HEK293 (cell line): ENCODE measurements at regions not wholly inside any gene's neighbourhood (a gene's known extent, or its start where the extent isn't known, plus 50 kb on each side); places are given as distances from the start of the nearest gene placed in this dataset.

Experiments used
- CTCF ChIA-PET: fragments of 350-600 bp; formaldehyde crosslinking; extraction: SDS; loops from one replicate; lab custom pipeline; 2021; ENCODE audit warnings: antibody characterized with exemption; lab: Yijun Ruan, JAX
- POLR2A ChIA-PET: fragments of 300-600 bp; formaldehyde crosslinking; extraction: SDS; loops from one replicate; lab custom pipeline; 2020; ENCODE audit warnings: antibody characterized with exemption, inconsistent platforms; lab: Yijun Ruan, JAX
- H3K27ac ChIP-seq: fragments of 200-500 bp; sonication (Bioruptor generic); 2 replicates; pipeline ENCODE4 v1.5.1; 2014; ENCODE audit warnings: low read depth, low read length, control low read depth, inconsistent platforms; ENCODE audit errors: extremely low read depth
- H3K36me3 ChIP-seq, 2 experiments: fragments of 200-500 bp in 1 of 2; sonication (Bioruptor generic) in 1 of 2; 1 replicate in 1 of 2; 2 replicates in 1 of 2; pipeline ENCODE4 v1.5.1; 2014 to 2017; ENCODE audit warnings: inconsistent platforms in 2 of 2, low read length in 2 of 2; ENCODE audit not compliant: control insufficient read depth in 2 of 2, insufficient read depth in 1 of 2
- H3K4me1 ChIP-seq: fragments of 200-500 bp; sonication (Bioruptor generic); 2 replicates; pipeline ENCODE4 v1.5.1; 2014; ENCODE audit warnings: mild to moderate bottlenecking, low read length, inconsistent platforms; ENCODE audit not compliant: control insufficient read depth, insufficient read depth
- H3K4me3 ChIP-seq: 2 replicates; pipeline ENCODE4 v1.5.1; 2011; ENCODE audit warnings: low read depth, mild to moderate bottlenecking, control low read depth, low read length, moderate library complexity
- H3K9me3 ChIP-seq: fragments of 200-500 bp; sonication (Bioruptor generic); 2 replicates; pipeline ENCODE4 v1.5.1; 2014; ENCODE audit warnings: low read depth, low read length, inconsistent platforms; ENCODE audit not compliant: control insufficient read depth, insufficient read depth
- EGR2 ChIP-seq: fragments of 450-650 bp; formaldehyde crosslinking; IDR thresholded peaks from 2 replicates; pipeline ENCODE4 v1.5.1; 2016; ENCODE audit warnings: low read depth, missing biosample characterization, missing genetic modification characterization
- FEZF1 ChIP-seq: fragments of 450-650 bp; formaldehyde crosslinking; IDR thresholded peaks from 2 replicates; pipeline ENCODE4 v1.5.1; 2016; ENCODE audit warnings: missing biosample characterization, missing genetic modification characterization
- HOXC10 ChIP-seq: sonication (generic); formaldehyde crosslinking; IDR thresholded peaks from 2 replicates; pipeline ENCODE4 v1.8.1; 2023; ENCODE audit warnings: mild to moderate bottlenecking, missing genetic modification reagents
- KLF10 ChIP-seq: fragments of 450-650 bp; IDR thresholded peaks from 2 replicates; pipeline ENCODE4 v1.5.1; 2018; ENCODE audit warnings: missing biosample characterization, mild to moderate bottlenecking, missing genetic modification characterization
- OVOL3 ChIP-seq: fragments of 450-650 bp; formaldehyde crosslinking; IDR thresholded peaks from 2 replicates; pipeline ENCODE4 v1.5.1; 2016; ENCODE audit warnings: missing biosample characterization, missing genetic modification characterization
- SCRT2 ChIP-seq: fragments of 450-650 bp; formaldehyde crosslinking; IDR thresholded peaks from 2 replicates; pipeline ENCODE4 v1.5.1; 2016; ENCODE audit warnings: missing biosample characterization, missing genetic modification characterization
- TRIM28 ChIP-seq: IDR thresholded peaks from 2 replicates; pipeline ENCODE4 v1.6.1; 2011; ENCODE audit warnings: low read length, control low read depth, borderline replicate concordance
- YY1 ChIP-seq: fragments of 450-650 bp; formaldehyde crosslinking; IDR thresholded peaks from 2 replicates; pipeline ENCODE4 v1.5.1; 2018; ENCODE audit warnings: missing biosample characterization, missing genetic modification characterization
- ZNF132 ChIP-seq: fragments of 450-650 bp; formaldehyde crosslinking; IDR thresholded peaks from 2 replicates; pipeline ENCODE4 v1.5.1; 2017; ENCODE audit warnings: missing biosample characterization, missing genetic modification characterization, borderline replicate concordance
- ZNF157 ChIP-seq: fragments of 450-650 bp; formaldehyde crosslinking; IDR thresholded peaks from 2 replicates; pipeline ENCODE4 v1.5.1; 2016; ENCODE audit warnings: missing biosample characterization, missing genetic modification characterization
- ZNF202 ChIP-seq: fragments of 450-650 bp; formaldehyde crosslinking; IDR thresholded peaks from 2 replicates; pipeline ENCODE4 v1.5.1; 2016; ENCODE audit warnings: missing biosample characterization, missing genetic modification characterization, borderline replicate concordance
- ZNF266 ChIP-seq: fragments of 450-650 bp; formaldehyde crosslinking; IDR thresholded peaks from 2 replicates; pipeline ENCODE4 v1.5.1; 2016; ENCODE audit warnings: missing biosample characterization, missing genetic modification characterization, low read depth
- ZNF518A ChIP-seq: fragments of 450-650 bp; formaldehyde crosslinking; conservative IDR thresholded peaks from 2 replicates; pipeline ENCODE4 v1.5.1; 2016; ENCODE audit warnings: low read depth, missing biosample characterization, missing genetic modification characterization
- ZNF561 ChIP-seq: fragments of 450-650 bp; IDR thresholded peaks from 2 replicates; pipeline ENCODE4 v1.5.1; 2018; ENCODE audit warnings: missing biosample characterization, missing genetic modification characterization, borderline replicate concordance
- ZNF585B ChIP-seq: fragments of 450-650 bp; formaldehyde crosslinking; IDR thresholded peaks from 2 replicates; pipeline ENCODE4 v1.5.1; 2016; ENCODE audit warnings: missing biosample characterization, missing genetic modification characterization
- ZNF658 ChIP-seq: fragments of 450-650 bp; formaldehyde crosslinking; IDR thresholded peaks from 2 replicates; pipeline ENCODE4; 2016; ENCODE audit warnings: missing biosample characterization, missing genetic modification characterization
- ZNF660 ChIP-seq: fragments of 450-650 bp; IDR thresholded peaks from 2 replicates; pipeline ENCODE4 v1.5.1; 2018; ENCODE audit warnings: missing biosample characterization, mild to moderate bottlenecking, missing genetic modification characterization
- ZNF707 ChIP-seq: fragments of 450-650 bp; formaldehyde crosslinking; IDR thresholded peaks from 2 replicates; pipeline ENCODE4 v1.5.1; 2016; ENCODE audit warnings: missing biosample characterization, missing genetic modification characterization
- TF ChIP-seq, protein P1 (sequence below): fragments of 450-650 bp; formaldehyde crosslinking; IDR thresholded peaks from 2 replicates; pipeline ENCODE4 v1.5.1; 2016; ENCODE audit warnings: missing biosample characterization, missing genetic modification characterization
- TF ChIP-seq, protein P2 (sequence below): fragments of 450-650 bp; formaldehyde crosslinking; IDR thresholded peaks from 2 replicates; pipeline ENCODE4 v1.5.1; 2016; ENCODE audit warnings: missing biosample characterization, missing genetic modification characterization
- TF ChIP-seq, protein P3 (sequence below): fragments of 450-650 bp; formaldehyde crosslinking; IDR thresholded peaks from 2 replicates; pipeline ENCODE4; 2016; ENCODE audit warnings: missing biosample characterization, missing genetic modification characterization
- TF ChIP-seq, protein P4 (sequence below): fragments of 450-650 bp; formaldehyde crosslinking; IDR thresholded peaks from 2 replicates; pipeline ENCODE4 v1.5.1; 2017; ENCODE audit warnings: missing biosample characterization, mild to moderate bottlenecking, missing genetic modification characterization, moderate library complexity
- TF ChIP-seq, protein P5 (sequence below): fragments of 450-650 bp; formaldehyde crosslinking; IDR thresholded peaks from 2 replicates; pipeline ENCODE4 v1.5.1; 2016; ENCODE audit warnings: missing biosample characterization, missing genetic modification characterization

GRCh38 chr5:23963449-23963848 lies 456.0 kb downstream of the PRDM9 start:
- no peaks in the 10 kb centered on the region for H3K4me1 ChIP-seq
- no peaks in the 10 kb centered on the region for H3K9me3 ChIP-seq
- H3K4me3 ChIP-seq = no peak overlapping the region
- ChIA-PET CTCF (no interaction called here), POLR2A (no interaction called here)
- H3K27ac ChIP-seq = no peak overlapping the region
- no peaks in the 10 kb centered on the region for H3K36me3 ChIP-seq
- TF ChIP-seq, protein P1, sequence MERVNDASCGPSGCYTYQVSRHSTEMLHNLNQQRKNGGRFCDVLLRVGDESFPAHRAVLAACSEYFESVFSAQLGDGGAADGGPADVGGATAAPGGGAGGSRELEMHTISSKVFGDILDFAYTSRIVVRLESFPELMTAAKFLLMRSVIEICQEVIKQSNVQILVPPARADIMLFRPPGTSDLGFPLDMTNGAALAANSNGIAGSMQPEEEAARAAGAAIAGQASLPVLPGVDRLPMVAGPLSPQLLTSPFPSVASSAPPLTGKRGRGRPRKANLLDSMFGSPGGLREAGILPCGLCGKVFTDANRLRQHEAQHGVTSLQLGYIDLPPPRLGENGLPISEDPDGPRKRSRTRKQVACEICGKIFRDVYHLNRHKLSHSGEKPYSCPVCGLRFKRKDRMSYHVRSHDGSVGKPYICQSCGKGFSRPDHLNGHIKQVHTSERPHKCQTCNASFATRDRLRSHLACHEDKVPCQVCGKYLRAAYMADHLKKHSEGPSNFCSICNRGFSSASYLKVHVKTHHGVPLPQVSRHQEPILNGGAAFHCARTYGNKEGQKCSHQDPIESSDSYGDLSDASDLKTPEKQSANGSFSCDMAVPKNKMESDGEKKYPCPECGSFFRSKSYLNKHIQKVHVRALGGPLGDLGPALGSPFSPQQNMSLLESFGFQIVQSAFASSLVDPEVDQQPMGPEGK = no peak
- TF ChIP-seq FEZF1 = no peak
- TF ChIP-seq KLF10 = no peak
- TF ChIP-seq, protein P2, sequence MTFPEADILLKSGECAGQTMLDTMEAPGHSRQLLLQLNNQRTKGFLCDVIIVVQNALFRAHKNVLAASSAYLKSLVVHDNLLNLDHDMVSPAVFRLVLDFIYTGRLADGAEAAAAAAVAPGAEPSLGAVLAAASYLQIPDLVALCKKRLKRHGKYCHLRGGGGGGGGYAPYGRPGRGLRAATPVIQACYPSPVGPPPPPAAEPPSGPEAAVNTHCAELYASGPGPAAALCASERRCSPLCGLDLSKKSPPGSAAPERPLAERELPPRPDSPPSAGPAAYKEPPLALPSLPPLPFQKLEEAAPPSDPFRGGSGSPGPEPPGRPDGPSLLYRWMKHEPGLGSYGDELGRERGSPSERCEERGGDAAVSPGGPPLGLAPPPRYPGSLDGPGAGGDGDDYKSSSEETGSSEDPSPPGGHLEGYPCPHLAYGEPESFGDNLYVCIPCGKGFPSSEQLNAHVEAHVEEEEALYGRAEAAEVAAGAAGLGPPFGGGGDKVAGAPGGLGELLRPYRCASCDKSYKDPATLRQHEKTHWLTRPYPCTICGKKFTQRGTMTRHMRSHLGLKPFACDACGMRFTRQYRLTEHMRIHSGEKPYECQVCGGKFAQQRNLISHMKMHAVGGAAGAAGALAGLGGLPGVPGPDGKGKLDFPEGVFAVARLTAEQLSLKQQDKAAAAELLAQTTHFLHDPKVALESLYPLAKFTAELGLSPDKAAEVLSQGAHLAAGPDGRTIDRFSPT (tag by site-specific recombination) = no peak
- no peak for TF ChIP-seq ZNF585B (tag by site-specific recombination)
- no peak for TF ChIP-seq YY1
- no peak for TF ChIP-seq ZNF266
- TF ChIP-seq, protein P3, sequence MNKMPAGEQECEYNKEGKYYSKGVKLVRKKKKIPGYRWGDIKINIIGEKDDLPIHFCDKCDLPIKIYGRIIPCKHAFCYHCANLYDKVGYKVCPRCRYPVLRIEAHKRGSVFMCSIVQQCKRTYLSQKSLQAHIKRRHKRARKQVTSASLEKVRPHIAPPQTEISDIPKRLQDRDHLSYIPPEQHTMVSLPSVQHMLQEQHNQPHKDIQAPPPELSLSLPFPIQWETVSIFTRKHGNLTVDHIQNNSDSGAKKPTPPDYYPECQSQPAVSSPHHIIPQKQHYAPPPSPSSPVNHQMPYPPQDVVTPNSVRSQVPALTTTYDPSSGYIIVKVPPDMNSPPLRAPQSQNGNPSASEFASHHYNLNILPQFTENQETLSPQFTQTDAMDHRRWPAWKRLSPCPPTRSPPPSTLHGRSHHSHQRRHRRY = no peak
- TF ChIP-seq EGR2 (tag by site-specific recombination) = no peak
- no peak for TF ChIP-seq ZNF658
- TF ChIP-seq OVOL3 = no peak
- TF ChIP-seq SCRT2 = no peak
- no peak for TF ChIP-seq ZNF157
- TF ChIP-seq ZNF132 (tag by site-specific recombination) = no peak
- TF ChIP-seq ZNF202 (tag by site-specific recombination) = no peak
- no peak for TF ChIP-seq ZNF660 (tag by site-specific recombination)
- TF ChIP-seq, protein P4, sequence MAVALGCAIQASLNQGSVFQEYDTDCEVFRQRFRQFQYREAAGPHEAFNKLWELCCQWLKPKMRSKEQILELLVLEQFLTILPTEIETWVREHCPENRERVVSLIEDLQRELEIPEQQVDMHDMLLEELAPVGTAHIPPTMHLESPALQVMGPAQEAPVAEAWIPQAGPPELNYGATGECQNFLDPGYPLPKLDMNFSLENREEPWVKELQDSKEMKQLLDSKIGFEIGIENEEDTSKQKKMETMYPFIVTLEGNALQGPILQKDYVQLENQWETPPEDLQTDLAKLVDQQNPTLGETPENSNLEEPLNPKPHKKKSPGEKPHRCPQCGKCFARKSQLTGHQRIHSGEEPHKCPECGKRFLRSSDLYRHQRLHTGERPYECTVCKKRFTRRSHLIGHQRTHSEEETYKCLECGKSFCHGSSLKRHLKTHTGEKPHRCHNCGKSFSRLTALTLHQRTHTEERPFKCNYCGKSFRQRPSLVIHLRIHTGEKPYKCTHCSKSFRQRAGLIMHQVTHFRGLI (tag by site-specific recombination) = no peak
- TF ChIP-seq HOXC10 = no peak

- Histone ChIP-seq H3K27ac (no peak overlapping the region), H3K9me3 (no peaks in the 10 kb centered on the region), H3K4me1 (no peaks in the 10 kb centered on the region), H3K36me3 (no peaks in the 10 kb centered on the region), H3K4me3 (no peak overlapping the region)
- CTCF ChIA-PET = interaction anchor here (0.6 to 2.6 kb wide), 7 partner anchors 9 to 152 kb away, joined by 3 to 20 read pairs (median 5); no protein-coding TSS in a partner anchor
- POLR2A ChIA-PET = no interaction called here
- TF ChIP-seq ZNF561 (tag by site-specific recombination) = no peak
- TF ChIP-seq, protein P5, sequence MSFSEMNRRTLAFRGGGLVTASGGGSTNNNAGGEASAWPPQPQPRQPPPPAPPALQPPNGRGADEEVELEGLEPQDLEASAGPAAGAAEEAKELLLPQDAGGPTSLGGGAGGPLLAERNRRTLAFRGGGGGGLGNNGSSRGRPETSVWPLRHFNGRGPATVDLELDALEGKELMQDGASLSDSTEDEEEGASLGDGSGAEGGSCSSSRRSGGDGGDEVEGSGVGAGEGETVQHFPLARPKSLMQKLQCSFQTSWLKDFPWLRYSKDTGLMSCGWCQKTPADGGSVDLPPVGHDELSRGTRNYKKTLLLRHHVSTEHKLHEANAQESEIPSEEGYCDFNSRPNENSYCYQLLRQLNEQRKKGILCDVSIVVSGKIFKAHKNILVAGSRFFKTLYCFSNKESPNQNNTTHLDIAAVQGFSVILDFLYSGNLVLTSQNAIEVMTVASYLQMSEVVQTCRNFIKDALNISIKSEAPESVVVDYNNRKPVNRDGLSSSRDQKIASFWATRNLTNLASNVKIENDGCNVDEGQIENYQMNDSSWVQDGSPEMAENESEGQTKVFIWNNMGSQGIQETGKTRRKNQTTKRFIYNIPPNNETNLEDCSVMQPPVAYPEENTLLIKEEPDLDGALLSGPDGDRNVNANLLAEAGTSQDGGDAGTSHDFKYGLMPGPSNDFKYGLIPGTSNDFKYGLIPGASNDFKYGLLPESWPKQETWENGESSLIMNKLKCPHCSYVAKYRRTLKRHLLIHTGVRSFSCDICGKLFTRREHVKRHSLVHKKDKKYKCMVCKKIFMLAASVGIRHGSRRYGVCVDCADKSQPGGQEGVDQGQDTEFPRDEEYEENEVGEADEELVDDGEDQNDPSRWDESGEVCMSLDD (tag by site-specific recombination) = no peak
- no peak for TF ChIP-seq ZNF707 (tag by site-specific recombination)
- TF ChIP-seq TRIM28 = peak; percentile 71; the same call in 1 of the 2 replicates
- no peak for TF ChIP-seq ZNF518A (tag by site-specific recombination)
Observed at GRCh38 chr5:23977365-23977764, 470.0 kb downstream of the PRDM9 start.
